KMS-11 (cell line): ENCODE measurements at regions not wholly inside any gene's neighbourhood (a gene's known extent, or its start where the extent isn't known, plus 50 kb on each side); places are given as distances from the start of the nearest gene placed in this dataset.

Experiments used
- H2AFZ ChIP-seq: fragments of 200-600 bp; sonication (generic); 2 replicates; pipeline ENCODE4 v1.6.1; 2016; ENCODE audit warnings: antibody characterized with exemption, mixed run types, low read depth
- H3K27ac ChIP-seq: fragments of 200-600 bp; sonication (generic); 2 replicates; pipeline ENCODE4 v1.6.1; 2016; ENCODE audit warnings: mild to moderate bottlenecking, mixed run types
- H3K27me3 ChIP-seq: fragments of 200-600 bp; sonication (generic); 2 replicates; pipeline ENCODE4 v1.6.1; 2017; ENCODE audit warnings: mild to moderate bottlenecking, low read depth, mixed run types, moderate library complexity; ENCODE audit not compliant: insufficient read depth
- H3K36me3 ChIP-seq: fragments of 200-600 bp; sonication (generic); 2 replicates; pipeline ENCODE4 v1.6.1; 2017; ENCODE audit warnings: mild to moderate bottlenecking, mixed run types; ENCODE audit not compliant: insufficient read depth
- H3K4me1 ChIP-seq: fragments of 200-600 bp; sonication (generic); 2 replicates; pipeline ENCODE4 v1.6.1; 2016; ENCODE audit warnings: mild to moderate bottlenecking, low read depth, mixed run types; ENCODE audit not compliant: poor library complexity, severe bottlenecking
- H3K4me2 ChIP-seq: fragments of 200-600 bp; sonication (generic); 2 replicates; pipeline ENCODE4 v1.7.0; 2016; ENCODE audit warnings: mild to moderate bottlenecking, mixed run types
- H3K4me3 ChIP-seq: fragments of 200-600 bp; sonication (generic); IDR thresholded peaks from 2 replicates; pipeline ENCODE4 v1.6.1; 2017; ENCODE audit warnings: low read depth, low read length, mixed read lengths; ENCODE audit not compliant: insufficient read depth
- H3K79me2 ChIP-seq: fragments of 200-600 bp; sonication (generic); 2 replicates; pipeline ENCODE4 v1.6.1; 2016; ENCODE audit warnings: low read depth, mixed run types; ENCODE audit not compliant: insufficient read depth
- H3K9ac ChIP-seq: fragments of 200-600 bp; sonication (generic); 2 replicates; pipeline ENCODE4 v1.6.1; 2016; ENCODE audit warnings: mild to moderate bottlenecking, mixed run types
- H4K20me1 ChIP-seq: fragments of 200-600 bp; sonication (generic); 2 replicates; pipeline ENCODE4 v1.6.1; 2016; ENCODE audit warnings: mild to moderate bottlenecking, mixed run types; ENCODE audit not compliant: insufficient read depth
- TF ChIP-seq, protein P1 (sequence below): fragments of 200-600 bp; sonication (generic); conservative IDR thresholded peaks from 2 replicates; pipeline ENCODE4 v1.6.1; 2017; ENCODE audit warnings: low read depth, mild to moderate bottlenecking, antibody characterized with exemption, low read length, moderate library complexity, mixed read lengths

DNA sequence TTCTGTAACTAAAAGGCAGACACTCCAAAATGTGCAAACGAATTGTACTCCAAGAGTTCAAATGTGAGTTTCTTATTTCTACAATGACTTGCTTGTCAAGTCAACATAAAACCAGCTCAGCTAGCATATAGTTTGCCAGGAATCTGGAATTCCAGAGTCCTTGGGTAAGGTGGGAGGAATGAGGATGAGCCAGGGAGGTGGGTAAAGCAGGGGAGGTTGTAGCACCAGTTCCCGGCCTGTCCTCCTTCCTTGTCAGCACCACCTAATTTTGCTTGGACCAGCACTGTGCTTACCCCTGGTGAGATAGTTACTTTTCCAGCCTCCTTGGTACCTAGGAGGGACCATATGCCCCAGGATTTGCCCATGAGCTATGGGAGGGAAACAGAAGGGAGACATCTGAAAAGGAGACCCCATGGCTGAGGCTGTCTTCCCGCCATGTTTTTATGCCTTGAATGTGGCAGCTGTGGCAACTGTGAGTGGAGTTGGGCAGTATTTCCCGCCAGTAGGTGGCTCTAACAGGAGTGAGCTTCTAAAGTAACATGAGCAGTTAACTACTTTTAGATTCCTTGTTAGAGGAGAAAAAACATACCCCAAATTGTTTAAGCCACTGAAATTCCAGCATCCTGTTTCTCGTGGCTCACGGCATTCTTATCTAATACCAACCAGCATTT, 302.5 kb downstream of the TENT4A start:
- Histone ChIP-seq H3K27ac (no peak overlapping the region), H4K20me1 (no peaks in the 10 kb centered on the region), H3K4me2 (no peak overlapping the region), H3K79me2 (no peaks in the 10 kb centered on the region), H3K36me3 (no peaks in the 10 kb centered on the region), H3K9ac (no peak overlapping the region), H2AFZ (no peak overlapping the region), H3K4me1 (no peaks in the 10 kb centered on the region), H3K27me3 (no peaks in the 10 kb centered on the region), H3K4me3 (no peak overlapping the region)
- TF ChIP-seq, protein P1, sequence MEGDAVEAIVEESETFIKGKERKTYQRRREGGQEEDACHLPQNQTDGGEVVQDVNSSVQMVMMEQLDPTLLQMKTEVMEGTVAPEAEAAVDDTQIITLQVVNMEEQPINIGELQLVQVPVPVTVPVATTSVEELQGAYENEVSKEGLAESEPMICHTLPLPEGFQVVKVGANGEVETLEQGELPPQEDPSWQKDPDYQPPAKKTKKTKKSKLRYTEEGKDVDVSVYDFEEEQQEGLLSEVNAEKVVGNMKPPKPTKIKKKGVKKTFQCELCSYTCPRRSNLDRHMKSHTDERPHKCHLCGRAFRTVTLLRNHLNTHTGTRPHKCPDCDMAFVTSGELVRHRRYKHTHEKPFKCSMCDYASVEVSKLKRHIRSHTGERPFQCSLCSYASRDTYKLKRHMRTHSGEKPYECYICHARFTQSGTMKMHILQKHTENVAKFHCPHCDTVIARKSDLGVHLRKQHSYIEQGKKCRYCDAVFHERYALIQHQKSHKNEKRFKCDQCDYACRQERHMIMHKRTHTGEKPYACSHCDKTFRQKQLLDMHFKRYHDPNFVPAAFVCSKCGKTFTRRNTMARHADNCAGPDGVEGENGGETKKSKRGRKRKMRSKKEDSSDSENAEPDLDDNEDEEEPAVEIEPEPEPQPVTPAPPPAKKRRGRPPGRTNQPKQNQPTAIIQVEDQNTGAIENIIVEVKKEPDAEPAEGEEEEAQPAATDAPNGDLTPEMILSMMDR: no peak

- no peaks in the 10 kb centered on the region for H3K27me3 ChIP-seq
- no peak overlapping the region for H3K27ac ChIP-seq
Observed at GRCh38 chr5:7016999-7017747, 303.9 kb downstream of the TENT4A start.

DNA sequence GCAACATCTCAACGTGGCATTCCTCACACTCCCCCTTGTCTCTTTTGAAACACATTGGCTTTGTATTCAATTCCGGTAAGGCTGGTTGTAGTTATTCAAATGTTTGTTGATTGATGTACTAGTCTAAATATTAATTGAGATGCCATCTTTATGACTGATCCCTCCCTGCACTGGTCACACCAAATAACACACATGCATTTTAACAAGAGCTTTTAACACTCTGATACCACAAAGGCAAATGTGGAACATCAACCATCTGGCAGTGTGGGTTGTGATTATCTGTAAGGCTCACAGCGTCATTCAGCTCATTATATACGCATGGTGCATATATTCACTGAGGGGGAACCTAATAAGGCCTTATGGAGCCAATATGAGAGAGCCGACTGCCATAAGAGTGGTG, 305.0 kb downstream of the TENT4A start:
- no peak overlapping the region for H2AFZ ChIP-seq
- no peaks in the 10 kb centered on the region for H3K27me3 ChIP-seq
- H3K4me3 ChIP-seq: no peak overlapping the region
- H3K4me2 ChIP-seq: no peak overlapping the region
- H4K20me1 ChIP-seq: no peaks in the 10 kb centered on the region
- no peaks in the 10 kb centered on the region for H3K79me2 ChIP-seq
- H3K27ac ChIP-seq: no peak overlapping the region
- no peaks in the 10 kb centered on the region for H3K36me3 ChIP-seq
- H3K4me1 ChIP-seq: no peaks in the 10 kb centered on the region
- no peak overlapping the region for H3K9ac ChIP-seq
- TF ChIP-seq, protein P1: no peak

More at GRCh38 chr5:7016999-7017747, 303.9 kb downstream of the TENT4A start:
- Histone ChIP-seq H3K36me3 (no peaks in the 10 kb centered on the region), H3K4me3 (no peak overlapping the region), H3K4me2 (no peak overlapping the region), H3K9ac (no peak overlapping the region), H2AFZ (no peak overlapping the region), H4K20me1 (no peaks in the 10 kb centered on the region), H3K4me1 (no peaks in the 10 kb centered on the region), H3K79me2 (no peaks in the 10 kb centered on the region)
- TF ChIP-seq, protein P1: no peak

DNA sequence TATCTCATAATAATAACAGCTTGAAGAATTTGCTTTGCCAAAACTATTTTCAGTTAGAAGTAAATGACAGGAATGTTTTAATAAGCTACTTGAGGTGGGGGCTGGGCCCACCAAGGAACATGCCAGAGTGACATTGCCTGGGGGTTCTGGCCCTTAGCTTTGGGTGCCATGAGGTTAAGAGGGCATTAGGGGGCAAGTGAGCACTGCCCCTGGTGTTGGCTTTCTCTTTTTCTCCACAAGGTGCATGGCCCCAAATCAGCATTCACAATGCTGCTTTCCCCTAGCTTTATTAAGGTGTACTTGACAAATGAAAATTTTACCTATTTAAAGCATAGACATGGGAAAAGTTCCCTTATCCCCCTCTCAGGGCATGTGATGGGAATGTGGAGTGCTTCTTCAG, 305.4 kb downstream of the TENT4A start:
- Histone ChIP-seq H3K79me2 (no peaks in the 10 kb centered on the region), H3K27me3 (no peaks in the 10 kb centered on the region), H3K4me3 (no peak overlapping the region), H3K4me2 (no peak overlapping the region), H2AFZ (no peak overlapping the region), H3K36me3 (no peaks in the 10 kb centered on the region), H3K27ac (no peak overlapping the region), H3K9ac (no peak overlapping the region), H4K20me1 (no peaks in the 10 kb centered on the region), H3K4me1 (no peaks in the 10 kb centered on the region)
- TF ChIP-seq, protein P1: no peak
